NCI-H510A treated with DMSO at 0.1 percent for 48 hours (cell line): ENCODE measurements at regions not wholly inside any gene's neighbourhood (a gene's known extent, or its start where the extent isn't known, plus 50 kb on each side); places are given as distances from the start of the nearest gene placed in this dataset.

Source experiments
- DNase-seq: peaks from one replicate; lab custom pipeline; 2025; lab: John Stamatoyannopoulos, UW

GRCh38 chr5:67364381-67364970, 167.9 kb upstream of the CD180 start:
- no peak for DNase-seq

- no peak for DNase-seq
These were observed 167.4 kb upstream of the CD180 start for GRCh38 chr5:67363963-67364362.

- DNase-seq = no peak
These were observed 166.6 kb upstream of the CD180 start for GRCh38 chr5:67363180-67363709.

- DNase-seq = no peak
These were observed 165.5 kb upstream of the CD180 start for GRCh38 chr5:67361932-67362729.

GRCh38 chr5:67360047-67360446, 163.4 kb upstream of the CD180 start:
- DNase-seq = no peak

- no peak for DNase-seq
These were observed 161.6 kb upstream of the CD180 start for GRCh38 chr5:67358186-67358585.

GRCh38 chr5:67355120-67355713, 158.6 kb upstream of the CD180 start:
- DNase-seq = no peak

- DNase-seq = peak; percentile 2
These were observed 157.2 kb upstream of the CD180 start for GRCh38 chr5:67353500-67354450.

GRCh38 chr5:67350618-67351201, 154.1 kb upstream of the CD180 start:
- no peak for DNase-seq

GRCh38 chr5:67350185-67350584, 153.6 kb upstream of the CD180 start:
- DNase-seq = peak; percentile 28

GRCh38 chr5:67347821-67348220, 151.2 kb upstream of the CD180 start:
- no peak for DNase-seq

- DNase-seq = no peak
These were observed 150.0 kb upstream of the CD180 start for GRCh38 chr5:67346611-67347010.

- DNase-seq = no peak
These were observed 148.3 kb upstream of the CD180 start for GRCh38 chr5:67344870-67345269.

- DNase-seq = no peak
These were observed 147.2 kb upstream of the CD180 start for GRCh38 chr5:67343835-67344234.

GRCh38 chr5:67341478-67341877, 144.9 kb upstream of the CD180 start:
- no peak for DNase-seq

GRCh38 chr5:67339219-67339767, 142.7 kb upstream of the CD180 start:
- no peak for DNase-seq

GRCh38 chr5:67338421-67338820, 141.8 kb upstream of the CD180 start:
- no peak for DNase-seq

- no peak for DNase-seq
These were observed 141.2 kb upstream of the CD180 start for GRCh38 chr5:67337751-67338150.

GRCh38 chr5:67335426-67335825, 138.8 kb upstream of the CD180 start:
- no peak for DNase-seq

GRCh38 chr5:67334373-67334772, 137.8 kb upstream of the CD180 start:
- no peak for DNase-seq

GRCh38 chr5:67333171-67333570, 136.6 kb upstream of the CD180 start:
- no peak for DNase-seq
